ENCODE measurements at regions not wholly inside any gene's neighbourhood (a gene's known extent, or its start where the extent isn't known, plus 50 kb on each side); places are given as distances from the start of the nearest gene placed in this dataset.

DNA sequence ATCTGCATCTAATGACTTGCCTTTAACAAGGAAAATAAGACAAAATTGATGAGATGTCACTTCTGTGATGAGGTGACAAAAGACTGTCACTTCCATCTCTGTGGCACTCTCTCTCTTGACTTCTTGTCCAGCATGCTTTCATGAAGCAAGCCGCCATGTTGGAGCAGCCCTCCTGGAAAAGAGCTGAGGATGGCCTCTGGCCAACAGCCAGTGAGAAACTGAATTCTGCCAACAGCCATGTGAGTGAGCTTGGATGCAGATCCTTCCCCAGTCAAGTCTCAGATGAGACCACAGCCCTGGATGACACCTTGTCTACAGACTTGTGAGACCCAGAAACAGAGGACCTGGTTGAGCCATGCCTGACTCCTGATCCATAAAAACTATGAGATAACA lies 412.6 kb upstream of the SHH start:
- TF ChIP-seq, protein P1, sequence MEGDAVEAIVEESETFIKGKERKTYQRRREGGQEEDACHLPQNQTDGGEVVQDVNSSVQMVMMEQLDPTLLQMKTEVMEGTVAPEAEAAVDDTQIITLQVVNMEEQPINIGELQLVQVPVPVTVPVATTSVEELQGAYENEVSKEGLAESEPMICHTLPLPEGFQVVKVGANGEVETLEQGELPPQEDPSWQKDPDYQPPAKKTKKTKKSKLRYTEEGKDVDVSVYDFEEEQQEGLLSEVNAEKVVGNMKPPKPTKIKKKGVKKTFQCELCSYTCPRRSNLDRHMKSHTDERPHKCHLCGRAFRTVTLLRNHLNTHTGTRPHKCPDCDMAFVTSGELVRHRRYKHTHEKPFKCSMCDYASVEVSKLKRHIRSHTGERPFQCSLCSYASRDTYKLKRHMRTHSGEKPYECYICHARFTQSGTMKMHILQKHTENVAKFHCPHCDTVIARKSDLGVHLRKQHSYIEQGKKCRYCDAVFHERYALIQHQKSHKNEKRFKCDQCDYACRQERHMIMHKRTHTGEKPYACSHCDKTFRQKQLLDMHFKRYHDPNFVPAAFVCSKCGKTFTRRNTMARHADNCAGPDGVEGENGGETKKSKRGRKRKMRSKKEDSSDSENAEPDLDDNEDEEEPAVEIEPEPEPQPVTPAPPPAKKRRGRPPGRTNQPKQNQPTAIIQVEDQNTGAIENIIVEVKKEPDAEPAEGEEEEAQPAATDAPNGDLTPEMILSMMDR (conservative IDR thresholded peaks at IDR 0.05; ENCODE audit: low read depth in 2 of 2), result no peak
- TF ChIP-seq REST (IDR thresholded peaks at IDR 0.05; ENCODE audit: unreplicated experiment) (no peak), POLR2AphosphoS5 (IDR thresholded peaks at IDR 0.05; ENCODE audit: low read depth) (no peak), NANOG (IDR thresholded peaks at IDR 0.05; ENCODE audit: borderline replicate concordance) (no peak)

All from GM23338 (cell line).